CD4-positive, alpha-beta T cell treated with Interleukin-4 for 4 hours (primary cell): ENCODE measurements at regions not wholly inside any gene's neighbourhood (a gene's known extent, or its start where the extent isn't known, plus 50 kb on each side); places are given as distances from the start of the nearest gene placed in this dataset.

Experiments
- DNase-seq: peaks from one replicate; pipeline ENCODE4 v3.0.0-alpha.2; 2020

DNA sequence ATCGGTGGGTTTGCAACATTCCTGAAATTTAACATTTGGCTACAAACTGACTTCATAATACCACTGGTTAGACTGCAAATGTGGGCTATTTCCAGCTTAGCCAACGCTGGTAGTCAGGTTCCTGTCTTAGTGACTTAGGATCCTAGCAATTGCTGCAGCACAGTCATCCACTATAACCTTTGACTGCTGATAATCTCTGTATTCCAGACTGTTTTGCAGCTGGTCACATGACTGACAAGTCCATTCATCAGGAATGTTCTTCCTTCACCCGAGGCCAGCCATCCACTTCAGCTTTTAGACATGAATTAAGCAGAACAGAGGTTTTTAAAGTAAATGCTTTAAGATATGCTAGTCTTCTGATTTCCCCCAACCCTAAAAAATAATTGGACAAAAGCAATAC, 425.9 kb upstream of the MPDZ start:
- DNase-seq, result no peak

GRCh38 chr9:13690595-13690994, 411.1 kb upstream of the MPDZ start:
- no peak for DNase-seq

DNA sequence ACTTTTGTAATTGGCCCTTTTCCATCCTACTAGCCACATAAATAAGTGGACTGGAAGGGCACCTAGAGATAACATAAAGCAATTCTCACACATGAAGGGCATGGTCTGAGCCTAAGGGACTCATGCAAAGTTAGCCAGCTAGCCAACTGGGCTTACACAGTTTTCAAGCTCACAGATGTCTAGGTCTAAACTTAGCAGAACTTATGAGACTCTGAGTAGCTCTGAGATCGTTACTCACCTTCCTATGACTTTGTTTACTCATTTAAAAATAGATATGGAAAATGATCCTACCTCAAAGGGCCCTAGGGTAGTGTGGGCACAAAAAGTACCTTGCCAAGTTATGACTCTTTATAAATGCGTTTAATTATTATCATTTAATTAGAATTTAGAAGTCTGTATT, 410.4 kb upstream of the MPDZ start:
- no peak for DNase-seq

DNA sequence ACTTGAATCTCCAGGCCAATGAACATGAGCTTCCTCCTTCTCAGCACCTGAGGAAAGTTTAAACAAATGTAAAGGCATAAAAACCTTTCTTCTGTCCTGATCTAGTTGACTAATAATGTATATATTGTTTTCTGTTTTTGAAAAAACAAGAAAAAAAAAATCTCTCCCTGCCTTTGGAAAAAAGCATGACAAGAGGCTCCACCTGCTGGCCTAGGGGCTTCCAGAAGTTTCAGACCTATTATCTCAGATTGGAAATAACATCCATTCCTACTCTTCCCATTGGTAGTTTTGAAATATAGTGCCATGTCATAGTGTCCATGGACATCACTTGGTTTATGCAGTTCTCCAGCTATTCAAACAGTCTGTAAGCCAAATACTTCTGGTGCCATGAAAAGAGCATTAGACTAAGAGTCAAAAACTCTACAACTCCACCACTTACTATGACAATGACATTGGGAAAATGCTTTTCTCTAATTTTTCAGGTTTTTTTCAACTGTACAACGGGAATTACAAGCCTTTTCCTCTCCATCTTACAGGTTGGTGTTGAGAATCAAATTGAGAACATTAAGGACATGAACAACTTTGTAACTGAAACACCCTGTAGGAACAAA, 409.6 kb upstream of the MPDZ start:
- no peak for DNase-seq

DNA sequence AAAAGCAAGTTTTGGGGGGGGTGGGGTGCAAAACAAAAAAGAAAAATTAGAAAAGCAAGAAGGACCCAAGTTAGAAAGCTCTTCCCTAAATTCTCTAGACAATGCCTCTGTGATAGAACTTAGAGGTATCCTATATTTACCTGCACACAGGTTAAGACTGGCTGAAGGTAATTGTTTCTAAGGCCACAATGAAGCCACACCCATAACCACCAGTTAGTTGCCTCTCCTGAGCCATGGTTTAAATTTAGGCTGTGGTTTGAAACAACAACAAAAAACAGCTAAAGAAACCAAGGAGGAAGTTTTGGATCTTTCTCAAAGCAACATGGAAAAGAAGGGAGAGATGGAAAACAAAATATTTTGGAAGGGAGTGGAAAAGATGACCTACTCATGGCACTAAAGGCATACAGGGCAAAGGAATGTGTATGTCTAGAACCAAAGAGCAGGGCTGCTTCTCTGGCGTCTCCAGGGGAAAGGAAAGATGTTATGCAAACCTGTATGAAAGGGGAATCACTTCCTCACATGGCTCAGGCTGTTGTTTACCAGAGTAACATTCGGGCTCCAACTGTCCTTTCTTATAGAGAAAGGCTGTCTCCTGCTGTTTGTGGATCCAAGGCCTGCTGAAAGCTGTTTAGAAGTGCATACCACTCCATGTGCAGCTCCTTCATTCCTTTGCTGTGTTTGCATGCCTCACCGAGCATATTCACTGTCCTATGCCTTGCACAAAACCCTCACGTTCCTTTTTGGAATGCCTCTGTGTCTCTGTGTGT, 408.9 kb upstream of the MPDZ start:
- DNase-seq, result no peak

DNA sequence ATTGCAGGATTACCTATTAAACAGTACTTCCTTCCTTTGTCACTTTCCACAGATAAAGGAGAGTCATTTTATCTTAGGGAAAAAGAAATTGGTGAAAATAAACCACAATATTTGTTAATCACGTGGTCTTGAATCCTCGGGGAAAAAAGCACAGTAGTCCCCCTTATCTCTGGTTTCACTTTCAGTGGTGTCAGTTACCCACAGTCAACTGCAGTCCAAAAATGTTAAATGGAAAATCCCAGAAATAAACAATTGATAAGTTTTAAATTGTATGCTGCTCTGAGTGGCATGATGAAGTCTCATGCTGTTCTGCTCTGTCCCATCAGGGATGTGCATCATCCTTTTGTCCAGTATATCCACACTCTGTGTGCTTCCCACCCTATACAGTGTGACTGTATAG, 405.2 kb upstream of the MPDZ start:
- DNase-seq, result no peak

DNA sequence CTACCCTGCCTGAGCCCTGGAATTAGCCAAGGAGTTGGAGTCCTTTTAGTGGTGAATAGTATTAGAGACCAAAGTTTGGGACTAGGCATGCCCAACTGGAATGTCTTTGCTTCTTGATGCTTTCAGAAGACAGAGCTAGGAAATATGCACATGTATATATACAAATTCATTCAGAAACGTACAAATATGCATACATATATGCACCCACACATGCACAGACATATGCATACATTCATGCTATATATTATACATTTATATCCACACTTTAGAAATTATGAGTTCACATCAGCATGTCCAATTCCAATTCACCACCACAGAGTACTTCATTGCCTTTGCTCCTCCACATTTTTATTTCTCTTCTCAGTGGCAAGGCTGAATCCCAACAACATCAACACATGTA, 398.3 kb upstream of the MPDZ start:
- no peak for DNase-seq

DNA sequence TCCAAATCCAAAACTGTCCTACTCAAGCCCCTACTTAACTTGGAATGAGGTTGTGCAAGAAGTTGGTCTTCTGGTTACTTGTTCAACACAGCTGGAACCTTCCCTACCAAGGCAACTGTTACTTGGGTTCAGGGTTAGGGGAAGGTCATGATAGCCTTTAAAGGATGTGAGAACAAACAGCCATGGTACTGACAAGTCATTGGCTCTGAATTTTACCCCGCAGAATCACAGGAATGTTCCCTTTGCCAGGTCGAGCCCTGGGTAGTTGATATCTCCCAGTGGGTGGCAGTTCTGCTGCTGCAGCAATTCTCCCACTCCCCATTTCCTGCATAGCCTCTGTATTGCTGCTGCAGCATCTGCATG, 396.1 kb upstream of the MPDZ start:
- no peak for DNase-seq

- DNase-seq, result no peak
Measured at GRCh38 chr9:13674926-13675637, 395.6 kb upstream of the MPDZ start.

- no peak for DNase-seq
Measured at GRCh38 chr9:13673348-13673747, 393.9 kb upstream of the MPDZ start.

DNA sequence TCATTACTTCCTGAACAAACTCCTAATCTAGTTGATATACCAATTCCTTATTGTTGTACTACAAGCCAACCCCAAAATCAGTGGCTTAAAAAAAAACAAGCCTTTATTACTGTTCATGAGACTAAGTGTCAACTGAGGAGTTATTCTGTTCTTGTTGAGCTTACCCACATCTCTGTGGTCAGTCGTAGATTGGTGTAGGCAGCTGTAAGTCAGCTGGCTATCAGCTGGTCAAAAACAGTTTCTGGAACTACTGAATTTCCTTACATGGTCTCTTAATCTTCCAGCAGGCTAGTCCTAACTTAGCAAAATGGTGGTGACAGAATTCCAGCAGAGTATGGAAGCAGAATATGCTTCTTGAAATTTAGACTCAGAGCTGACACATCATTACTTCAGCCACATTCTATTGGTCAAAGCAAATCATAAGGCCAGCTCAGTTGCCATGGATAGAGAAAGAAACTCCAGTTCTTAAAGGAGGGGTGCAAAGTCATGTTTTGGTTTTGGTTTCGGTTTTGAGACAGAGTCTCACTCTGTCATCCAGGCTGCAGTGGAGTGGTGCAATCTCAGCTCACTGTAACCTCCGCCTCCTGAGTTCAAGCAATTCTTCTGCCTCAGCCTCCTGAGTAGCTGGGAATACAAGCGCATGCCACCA, 386.1 kb upstream of the MPDZ start:
- no peak for DNase-seq

DNA sequence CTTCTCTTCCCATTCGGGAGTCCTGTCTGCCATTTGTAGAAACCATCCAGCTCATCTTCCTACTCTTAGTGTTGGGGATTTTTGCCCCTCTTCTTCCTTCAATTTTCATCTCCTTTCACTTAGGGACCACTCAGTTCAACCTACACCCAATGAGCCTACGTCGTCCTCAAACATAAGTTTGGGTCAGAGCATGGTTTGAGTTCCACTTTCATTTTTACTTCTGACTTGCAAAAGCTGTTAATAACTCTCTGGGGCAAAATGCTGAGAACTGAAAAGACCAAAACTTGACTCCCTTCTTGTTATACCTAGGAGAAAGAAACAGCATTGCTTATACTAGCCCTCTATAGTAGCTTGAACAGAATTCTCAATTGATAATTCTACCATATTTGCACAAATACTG, 381.5 kb upstream of the MPDZ start:
- no peak for DNase-seq

DNA sequence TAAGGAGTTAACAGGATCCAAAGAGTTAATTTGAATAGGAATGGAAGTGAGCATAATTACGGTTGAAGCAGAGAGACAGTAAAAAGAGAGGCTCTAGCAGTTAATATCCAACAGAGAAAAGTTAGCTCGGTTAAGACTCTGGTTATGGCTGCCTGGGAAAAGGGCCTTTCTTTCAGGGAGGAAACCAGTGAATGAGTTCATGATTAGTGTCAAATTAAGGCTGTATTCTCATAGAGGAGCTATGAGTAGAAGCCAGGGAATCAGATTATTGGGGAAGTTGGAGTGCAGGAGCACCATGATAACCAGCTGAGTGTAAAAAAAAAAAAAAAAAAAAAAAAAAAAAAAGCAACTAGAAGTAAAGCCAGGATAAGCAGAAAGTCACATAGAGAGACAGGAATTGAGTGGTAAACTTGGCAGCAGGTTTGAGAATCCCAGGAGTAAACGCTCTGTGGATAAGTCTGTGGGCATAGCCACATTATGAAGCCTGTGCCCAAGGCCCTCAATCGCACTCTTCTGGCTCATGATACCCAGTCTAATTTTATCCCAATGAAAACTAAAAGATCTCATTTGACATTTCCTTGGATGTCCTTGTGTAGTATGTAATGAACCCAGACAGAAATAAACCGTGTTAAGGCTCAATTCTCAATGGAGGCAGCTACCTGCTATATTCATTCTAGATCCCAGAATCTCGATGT, 372.6 kb upstream of the MPDZ start:
- DNase-seq, result no peak

- no peak for DNase-seq
Measured at GRCh38 chr9:13651526-13651925, 372.0 kb upstream of the MPDZ start.

GRCh38 chr9:13648676-13649075, 369.2 kb upstream of the MPDZ start:
- no peak for DNase-seq

DNA sequence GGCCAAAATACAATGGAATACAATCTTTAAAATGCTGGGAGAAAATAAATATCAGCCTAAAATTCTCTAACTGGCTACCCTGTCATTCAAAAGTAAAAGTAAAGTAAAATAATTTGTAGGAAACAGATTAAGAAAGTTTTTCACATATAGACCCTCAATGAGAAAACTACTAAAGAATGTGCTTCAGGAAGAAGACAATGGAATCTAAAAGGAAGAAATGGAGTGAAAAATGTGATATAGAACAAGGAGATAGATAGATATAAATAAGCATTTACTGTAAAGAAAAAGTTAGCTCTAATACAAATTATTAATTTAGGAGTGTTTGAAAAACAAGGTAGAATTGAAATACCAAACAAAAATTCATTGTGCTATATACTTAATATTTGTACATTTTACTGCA, 368.6 kb upstream of the MPDZ start:
- no peak for DNase-seq

DNA sequence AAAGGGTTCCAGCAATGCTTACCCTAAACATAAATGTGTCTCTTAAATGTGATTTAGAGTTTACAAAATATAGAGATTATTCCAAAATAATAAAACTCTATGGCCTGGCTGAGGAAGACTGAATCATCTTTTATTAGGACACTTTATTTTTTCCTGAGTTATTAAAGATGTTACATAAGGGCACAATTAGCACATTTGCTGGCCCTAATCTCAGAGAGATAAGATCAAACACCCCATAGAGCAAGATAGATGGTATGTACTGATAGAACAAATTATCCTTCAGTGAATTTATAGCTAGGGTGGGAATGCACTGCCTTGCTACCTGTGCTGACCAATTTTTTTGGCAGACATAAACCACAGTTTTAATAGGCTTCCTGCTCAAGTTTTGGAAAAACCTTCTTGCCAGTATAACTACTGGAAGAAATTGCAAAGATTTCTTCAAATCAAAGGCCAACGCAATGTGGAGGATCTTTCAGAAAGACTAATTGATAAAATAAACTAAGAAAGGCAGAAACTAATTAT, 367.1 kb upstream of the MPDZ start:
- DNase-seq, result no peak

DNA sequence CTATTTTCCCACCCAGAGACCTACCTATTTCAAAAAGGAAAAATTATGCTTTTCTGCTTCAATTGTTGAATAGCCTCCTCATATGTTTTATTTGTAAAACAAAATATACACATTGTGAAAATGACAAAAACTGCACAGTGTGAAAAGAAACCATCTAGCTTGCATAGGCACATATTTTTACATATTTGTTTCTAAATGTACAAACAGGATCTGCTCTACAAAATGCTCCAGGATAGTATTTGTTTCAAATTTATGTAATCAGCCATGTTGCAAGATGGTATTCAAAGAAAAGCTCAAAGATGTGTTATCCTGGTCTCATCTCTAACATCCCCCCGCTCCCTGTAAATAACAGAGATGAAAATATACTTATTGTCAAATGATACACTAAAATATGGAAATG, 366.1 kb upstream of the MPDZ start:
- no peak for DNase-seq

GRCh38 chr9:13644675-13645074, 365.2 kb upstream of the MPDZ start:
- DNase-seq, result no peak

DNA sequence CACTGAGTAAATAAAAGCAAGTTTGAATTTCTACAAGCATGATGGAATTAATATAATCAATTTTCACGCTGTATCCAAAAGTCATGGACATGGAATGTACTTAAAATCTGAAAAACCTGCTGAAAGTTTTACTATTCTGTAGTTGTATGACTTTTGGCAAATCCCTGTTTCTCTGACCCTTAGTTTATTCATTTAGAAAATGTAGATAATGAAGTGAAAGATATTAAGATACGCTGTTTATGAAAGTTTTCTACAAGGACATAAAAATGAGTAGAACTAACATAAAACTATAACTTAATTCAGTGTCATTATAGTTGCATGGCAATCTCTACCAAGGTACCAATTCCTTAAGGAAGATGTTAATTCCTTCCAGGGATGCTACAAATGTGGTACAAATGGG, 363.2 kb upstream of the MPDZ start:
- DNase-seq, result no peak

- DNase-seq, result no peak
Measured at GRCh38 chr9:13629067-13629466, 349.6 kb upstream of the MPDZ start.

GRCh38 chr9:13628526-13628925, 349.0 kb upstream of the MPDZ start:
- DNase-seq, result no peak

DNA sequence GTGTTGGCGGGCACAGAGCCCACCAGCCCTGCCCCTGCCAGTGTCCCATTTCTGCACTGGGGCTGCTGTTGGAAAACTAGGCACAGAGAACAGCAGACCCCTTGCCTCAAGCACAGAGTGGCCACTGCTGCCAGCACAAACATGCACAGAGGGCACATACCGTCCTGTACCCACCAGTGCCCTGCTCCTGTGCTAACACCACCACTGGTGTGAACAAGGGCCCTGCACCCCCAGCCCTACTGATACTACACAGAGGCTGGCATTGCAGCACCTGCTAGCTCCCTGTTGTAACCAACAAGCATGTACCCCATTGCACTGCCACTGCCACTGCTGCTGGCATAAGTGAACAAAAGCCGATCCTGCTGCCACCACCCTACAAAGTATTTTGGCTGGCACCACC, 348.0 kb upstream of the MPDZ start:
- no peak for DNase-seq
